ENCODE measurements at regions not wholly inside any gene's neighbourhood (a gene's known extent, or its start where the extent isn't known, plus 50 kb on each side); places are given as distances from the start of the nearest gene placed in this dataset.
A peak's percentile ranks its signal among the peaks of the same experiment; 100 is the strongest.
"Not testable (repeated sequence)": the region's sequence is repeated elsewhere in the genome, so short reads cannot be mapped to it uniquely, and the experiment has no call there.

- DNase-seq: peak; percentile 20
These were observed 113.3 kb upstream of the SPATA31D4 start for GRCh38 chr9:81814794-81815464.

GRCh38 chr9:81815781-81816180 lies 112.4 kb upstream of the SPATA31D4 start:
- no peak for DNase-seq

- DNase-seq: no peak
These were observed 109.1 kb upstream of the SPATA31D4 start for GRCh38 chr9:81819155-81819554.

GRCh38 chr9:81819859-81820546 lies 108.2 kb upstream of the SPATA31D4 start:
- peak; percentile 47 for DNase-seq

GRCh38 chr9:81822301-81822865 lies 105.8 kb upstream of the SPATA31D4 start:
- peak; percentile 54 for DNase-seq

- DNase-seq: no peak
These were observed 105.3 kb upstream of the SPATA31D4 start for GRCh38 chr9:81822967-81823366.

GRCh38 chr9:81823672-81824554 lies 104.3 kb upstream of the SPATA31D4 start:
- peak; percentile 54 for DNase-seq

- DNase-seq: no peak
These were observed 103.2 kb upstream of the SPATA31D4 start for GRCh38 chr9:81824802-81825730.

GRCh38 chr9:81825846-81826516 lies 102.2 kb upstream of the SPATA31D4 start:
- DNase-seq: peak; percentile 15

GRCh38 chr9:81826517-81826906 lies 101.7 kb upstream of the SPATA31D4 start:
- DNase-seq: peak; percentile 74

- DNase-seq: no peak
These were observed 100.5 kb upstream of the SPATA31D4 start for GRCh38 chr9:81827616-81828296.

GRCh38 chr9:81829195-81829882 lies 98.9 kb upstream of the SPATA31D4 start:
- no peak for DNase-seq

GRCh38 chr9:81830431-81830830 lies 97.8 kb upstream of the SPATA31D4 start:
- DNase-seq: not testable (repeated sequence)

- DNase-seq: peak; percentile 37
These were observed 95.5 kb upstream of the SPATA31D4 start for GRCh38 chr9:81832571-81833285.

GRCh38 chr9:81833563-81834345 lies 94.5 kb upstream of the SPATA31D4 start:
- no peak for DNase-seq

- DNase-seq: no peak
These were observed 86.9 kb upstream of the SPATA31D4 start for GRCh38 chr9:81841333-81841732.

- DNase-seq: peak; percentile 14
These were observed 84.1 kb upstream of the SPATA31D4 start for GRCh38 chr9:81844131-81844567.

- no peak for DNase-seq
These were observed 80.9 kb upstream of the SPATA31D4 start for GRCh38 chr9:81847181-81847915.
